Endothelial cell of hepatic sinusoid (primary cell): ENCODE measurements at regions not wholly inside any gene's neighbourhood (a gene's known extent, or its start where the extent isn't known, plus 50 kb on each side); places are given as distances from the start of the nearest gene placed in this dataset.
"Not testable (repeated sequence)": the region's sequence is repeated elsewhere in the genome, so short reads cannot be mapped to it uniquely, and the experiment has no call there.

ENCODE experiments used
- in situ Hi-C: cut with HindIII; loops from 2 replicates; pipeline ENCODE4 v1.10.0; 2017; ENCODE audit warnings: low sequenced_read_pairs

DNA sequence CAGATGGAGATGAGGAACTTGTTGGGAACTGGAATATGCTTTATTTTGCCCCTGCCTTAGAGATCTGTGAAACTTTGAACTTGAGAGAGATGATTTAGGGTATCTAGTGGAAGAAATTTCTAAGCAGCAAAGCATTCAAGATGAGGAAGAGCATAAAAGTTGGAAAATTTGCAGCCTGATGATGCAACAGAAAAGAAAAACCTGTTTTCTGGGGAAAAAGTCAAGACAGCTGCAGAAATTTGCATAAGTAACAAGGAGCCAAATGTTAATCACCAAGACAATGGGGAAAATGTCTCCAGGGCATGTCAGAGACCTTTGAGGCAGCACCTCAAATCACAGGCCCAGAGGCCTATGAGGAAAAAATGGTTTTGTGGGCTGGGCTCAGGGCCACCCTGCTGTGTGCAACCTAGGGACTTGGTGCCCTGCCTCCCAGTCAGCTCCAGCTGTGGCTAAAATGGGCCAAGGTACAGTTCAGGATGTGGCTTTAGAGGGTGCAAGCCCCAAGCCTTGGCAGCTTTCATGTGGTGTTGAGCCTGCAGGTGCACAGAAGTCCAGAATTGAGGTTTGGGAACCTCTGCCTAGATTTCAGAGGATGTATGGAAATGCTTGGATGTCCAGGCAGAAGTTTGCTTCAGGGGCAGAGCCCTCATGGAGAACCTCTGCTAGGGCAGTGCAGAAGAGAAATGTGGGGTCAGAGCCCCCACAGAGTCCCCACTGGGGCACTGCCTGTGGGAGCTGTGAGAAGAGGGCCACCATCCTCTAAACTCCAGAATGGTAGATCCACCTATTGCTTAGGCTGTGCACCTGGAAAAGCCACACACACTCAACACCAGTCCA lies 136.3 kb upstream of the RAB4A start:
- in situ Hi-C loops, result not testable (repeated sequence)

- in situ Hi-C loops, result no loop called here
Observed at GRCh38 chr1:229135773-229136172, 135.1 kb upstream of the RAB4A start.

DNA sequence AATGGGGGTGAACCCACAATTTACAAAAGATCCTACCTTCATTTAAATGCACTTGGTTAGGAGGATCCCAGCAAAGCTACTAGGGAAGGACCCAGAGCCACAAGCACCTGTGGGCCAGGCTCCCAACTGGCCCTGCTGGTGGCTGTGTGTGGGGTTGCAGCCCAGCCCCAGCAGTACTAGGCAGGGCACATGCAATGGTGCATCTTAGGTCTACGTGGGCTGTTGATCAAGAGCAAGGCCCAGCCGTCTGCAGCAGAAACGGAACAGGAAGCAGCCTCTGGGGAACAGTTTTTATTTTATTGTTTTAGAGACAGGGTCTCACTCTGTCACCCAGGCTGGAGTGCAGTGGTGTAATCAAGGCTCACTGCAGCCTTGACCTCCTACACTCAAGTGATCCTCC lies 134.1 kb upstream of the RAB4A start:
- in situ Hi-C loops, result no loop called here

GRCh38 chr1:229137271-229137670 lies 133.6 kb upstream of the RAB4A start:
- in situ Hi-C loops, result no loop called here

- in situ Hi-C loops, result no loop called here
Observed at GRCh38 chr1:229138058-229138457, 132.9 kb upstream of the RAB4A start.

GRCh38 chr1:229139331-229140118 lies 131.4 kb upstream of the RAB4A start:
- in situ Hi-C loops, result no loop called here

GRCh38 chr1:229140119-229140396 lies 130.9 kb upstream of the RAB4A start:
- in situ Hi-C loops, result no loop called here

GRCh38 chr1:229141271-229141670 lies 129.6 kb upstream of the RAB4A start:
- in situ Hi-C loops, result no loop called here

DNA sequence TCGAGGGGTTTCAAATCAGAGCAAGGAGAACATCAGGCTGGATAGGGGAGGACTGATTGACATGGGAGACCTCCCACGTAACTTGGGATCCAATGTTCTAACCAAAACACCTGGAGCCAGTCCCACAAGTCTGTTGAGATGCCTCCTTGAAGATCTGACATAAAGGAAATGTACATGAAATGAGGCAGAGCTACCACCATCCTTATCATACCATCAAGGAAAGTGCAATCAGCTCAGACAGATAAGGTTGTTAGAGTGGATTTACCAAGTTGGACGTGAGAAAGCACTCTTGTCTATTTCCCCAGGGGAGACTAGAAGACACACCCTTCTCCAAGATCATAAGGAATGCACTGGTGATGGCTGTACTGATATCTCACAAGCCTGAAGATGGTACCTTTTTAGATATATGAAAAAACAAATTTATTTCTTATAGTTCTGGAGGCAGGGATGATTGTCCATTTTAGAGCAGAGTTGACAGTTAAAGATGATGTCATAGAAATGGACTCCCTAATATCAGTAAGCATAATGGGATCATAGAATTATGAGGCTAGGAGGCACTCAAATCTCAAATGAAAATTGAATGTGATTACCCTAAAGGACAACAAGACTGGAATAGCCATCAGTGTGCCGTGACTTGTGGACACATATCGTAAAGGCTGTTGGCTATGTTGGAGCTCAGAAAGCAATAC lies 129.1 kb upstream of the RAB4A start:
- in situ Hi-C loops, result no loop called here

DNA sequence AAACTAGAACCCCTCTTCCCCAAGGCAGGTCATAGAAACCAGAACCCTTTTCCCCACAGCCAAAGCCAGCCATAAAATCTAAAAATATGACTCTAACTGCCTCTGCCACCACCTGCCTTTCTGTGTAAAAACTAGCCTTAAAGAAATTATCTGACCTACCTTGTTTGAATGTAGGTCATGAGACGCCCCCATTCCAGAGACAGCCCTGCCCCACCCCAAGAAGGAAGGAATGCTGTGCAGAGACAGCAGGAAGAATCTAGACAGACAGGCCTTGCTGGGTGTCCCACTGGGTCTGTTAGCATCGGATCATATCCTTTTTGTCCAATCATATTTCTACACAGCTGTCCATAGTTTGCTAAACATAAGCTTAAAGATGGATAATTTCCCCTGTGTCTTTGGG lies 128.4 kb upstream of the RAB4A start:
- in situ Hi-C loops, result no loop called here

- in situ Hi-C loops, result loop anchor here (5.0 kb wide), 2 partner anchors 34 to 74 kb away; no protein-coding TSS in a partner anchor
Observed at GRCh38 chr1:229146647-229147046, 124.3 kb upstream of the RAB4A start.

DNA sequence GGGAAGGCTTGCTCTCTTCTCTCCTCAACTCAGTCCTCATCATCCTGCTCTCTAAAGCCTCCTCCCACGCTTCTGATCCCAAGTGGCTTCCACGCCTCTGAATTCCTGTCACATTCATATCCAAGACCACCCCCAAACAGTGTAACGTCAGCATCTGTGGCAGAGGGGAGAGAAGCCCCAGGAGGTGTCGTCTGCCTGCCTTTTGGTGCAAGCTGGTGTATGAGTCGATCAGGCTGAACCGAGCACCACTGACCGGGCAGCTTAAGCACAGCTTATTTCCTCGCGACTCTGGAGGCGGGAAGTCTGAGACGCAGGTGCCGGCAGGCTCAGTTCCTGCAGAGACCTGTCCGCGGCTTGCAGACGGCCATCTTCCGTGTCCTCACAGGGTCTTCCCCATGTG lies 123.8 kb upstream of the RAB4A start:
- in situ Hi-C loops, result loop anchor here (5.0 kb wide), 2 partner anchors 35 to 75 kb away; no protein-coding TSS in a partner anchor

DNA sequence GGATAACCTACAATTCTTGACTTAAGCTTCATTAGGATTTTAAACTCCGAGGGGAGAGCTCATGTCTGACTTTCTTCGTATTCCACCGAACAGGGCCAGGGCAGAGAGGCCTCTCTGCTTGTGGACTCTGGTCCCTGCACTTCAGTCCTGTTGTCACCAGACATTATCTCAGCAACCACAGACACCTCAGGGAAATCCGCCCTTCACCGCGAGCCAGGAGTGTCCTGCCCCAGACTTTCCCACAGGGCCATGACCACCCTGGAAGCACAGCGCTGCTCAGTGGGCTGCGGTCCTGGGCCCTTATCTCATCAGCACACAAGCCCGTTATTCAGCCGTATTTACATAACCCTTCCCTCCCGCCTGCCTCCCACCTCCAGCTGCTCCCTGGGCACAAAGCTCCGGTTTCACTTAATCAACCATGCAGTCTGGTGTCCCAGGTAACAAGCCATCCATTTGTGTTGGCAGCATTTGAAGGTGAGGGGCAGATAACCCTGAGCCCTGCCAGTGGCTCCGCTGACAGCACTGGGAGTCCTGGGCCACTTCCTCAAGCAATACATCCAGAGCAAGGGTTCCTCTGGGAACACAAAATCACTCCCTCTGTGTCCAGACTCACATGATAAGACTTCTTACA lies 122.8 kb upstream of the RAB4A start:
- in situ Hi-C loops, result loop anchor here (5.0 kb wide), 2 partner anchors 36 to 76 kb away; no protein-coding TSS in a partner anchor

DNA sequence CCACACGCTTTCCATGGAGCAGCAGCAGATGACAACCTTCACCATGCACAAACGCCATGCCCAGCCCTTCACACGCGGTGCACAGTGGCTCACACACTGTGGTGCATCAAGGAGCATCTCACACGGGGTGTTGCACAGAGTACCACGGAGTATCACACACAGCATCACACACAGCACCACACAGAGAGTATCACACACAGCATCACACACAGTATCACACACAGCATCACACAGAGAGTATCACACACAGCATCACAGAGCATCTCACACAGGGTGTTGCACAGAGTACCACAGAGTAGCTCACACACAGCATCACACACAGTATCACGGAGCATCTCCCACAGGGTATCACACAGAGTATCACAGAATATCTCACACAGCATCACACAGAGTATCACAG lies 122.2 kb upstream of the RAB4A start:
- in situ Hi-C loops, result loop anchor here (5.0 kb wide), 2 partner anchors 36 to 76 kb away; no protein-coding TSS in a partner anchor

- in situ Hi-C loops, result loop anchor here (5.0 kb wide), 2 partner anchors 37 to 77 kb away; no protein-coding TSS in a partner anchor
Observed at GRCh38 chr1:229149435-229149834, 121.5 kb upstream of the RAB4A start.

- in situ Hi-C loops, result no loop called here
Observed at GRCh38 chr1:229150518-229150917, 120.4 kb upstream of the RAB4A start.

DNA sequence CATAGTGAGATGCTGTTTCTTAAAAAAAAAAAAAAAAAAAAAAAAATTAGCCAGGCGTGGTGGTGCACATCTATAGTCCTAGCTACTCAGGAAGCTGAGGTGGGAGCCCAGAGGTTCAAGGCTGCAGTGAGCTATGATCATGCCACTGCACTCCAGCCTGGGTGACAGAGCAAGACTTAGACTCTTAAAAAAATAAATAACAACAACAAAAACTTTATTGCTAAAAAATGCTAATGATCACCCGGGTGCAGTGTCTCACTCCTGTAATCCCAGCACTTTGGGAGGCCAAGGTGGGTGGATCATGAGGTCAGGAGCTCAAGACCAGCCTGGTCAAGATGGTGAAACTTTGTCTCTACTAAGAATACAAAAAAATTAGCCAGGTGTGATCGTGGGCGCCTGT lies 119.5 kb upstream of the RAB4A start:
- in situ Hi-C loops, result not testable (repeated sequence)

GRCh38 chr1:229152311-229152710 lies 118.6 kb upstream of the RAB4A start:
- in situ Hi-C loops, result no loop called here

- in situ Hi-C loops, result no loop called here
Observed at GRCh38 chr1:229153955-229154548, 116.9 kb upstream of the RAB4A start.

DNA sequence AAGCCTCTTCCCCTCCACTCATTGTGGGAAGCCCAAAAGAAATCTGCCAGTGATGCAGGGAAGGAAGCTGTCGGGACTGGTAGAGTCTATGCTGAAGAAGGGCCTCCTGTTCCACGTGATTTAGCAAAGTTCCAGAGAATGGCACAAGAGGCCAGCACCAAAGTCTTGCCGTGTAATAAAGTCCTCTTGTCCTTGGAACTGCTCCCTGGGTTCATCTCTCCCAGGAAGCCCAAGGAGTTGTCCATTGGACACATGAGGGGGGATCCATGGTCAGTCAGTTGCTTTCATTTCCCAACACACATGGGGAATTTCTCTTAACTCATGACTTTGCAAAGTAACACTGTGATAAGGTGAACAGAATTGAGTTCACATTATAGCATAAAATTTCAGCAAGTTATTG lies 116.1 kb upstream of the RAB4A start:
- in situ Hi-C loops, result no loop called here

GRCh38 chr1:229155472-229155871 lies 115.4 kb upstream of the RAB4A start:
- in situ Hi-C loops, result no loop called here
